Amniotic epithelial cell (primary cell): ENCODE measurements at regions not wholly inside any gene's neighbourhood (a gene's known extent, or its start where the extent isn't known, plus 50 kb on each side); places are given as distances from the start of the nearest gene placed in this dataset.
"Not testable (repeated sequence)": the region's sequence is repeated elsewhere in the genome, so short reads cannot be mapped to it uniquely, and the experiment has no call there.

ENCODE experiments used
- DNase-seq: peaks from one replicate; pipeline ENCODE4 v3.0.0-alpha.2; 2010; ENCODE audit warnings: low read depth

DNA sequence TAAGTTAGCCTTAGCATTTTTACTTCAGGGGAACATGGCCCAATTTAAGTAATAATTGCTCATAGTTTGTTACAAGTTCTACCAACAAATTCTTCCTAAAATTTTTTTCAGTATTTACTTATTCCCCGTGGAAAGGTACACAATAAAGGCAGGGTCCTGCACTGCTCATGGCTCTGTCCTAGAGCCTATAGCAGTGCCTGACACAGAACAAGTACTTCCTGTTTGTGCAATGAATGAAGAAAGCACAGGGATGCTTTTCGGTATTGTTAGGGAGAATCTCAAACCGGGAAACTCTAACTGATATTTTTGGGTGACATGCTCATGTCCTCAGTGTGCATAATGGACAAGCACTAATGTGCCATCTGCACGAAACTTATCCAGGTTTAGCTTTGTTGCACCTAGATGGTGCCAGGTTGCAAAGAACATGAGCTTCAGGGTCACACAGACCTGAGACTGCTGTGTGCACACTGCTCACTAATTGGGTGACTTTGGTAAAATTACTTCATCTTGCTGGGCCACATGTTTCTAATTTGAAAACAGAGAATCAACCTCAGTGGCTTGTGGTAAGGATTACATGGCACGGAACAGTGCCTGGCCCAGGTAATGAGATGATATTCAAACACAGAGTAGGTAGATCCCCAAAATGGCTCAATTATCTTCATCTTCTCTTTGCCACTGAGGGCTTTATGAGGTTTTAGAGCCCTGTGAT is 175.8 kb upstream of the NPY2R start:
- DNase-seq, result no peak

DNA sequence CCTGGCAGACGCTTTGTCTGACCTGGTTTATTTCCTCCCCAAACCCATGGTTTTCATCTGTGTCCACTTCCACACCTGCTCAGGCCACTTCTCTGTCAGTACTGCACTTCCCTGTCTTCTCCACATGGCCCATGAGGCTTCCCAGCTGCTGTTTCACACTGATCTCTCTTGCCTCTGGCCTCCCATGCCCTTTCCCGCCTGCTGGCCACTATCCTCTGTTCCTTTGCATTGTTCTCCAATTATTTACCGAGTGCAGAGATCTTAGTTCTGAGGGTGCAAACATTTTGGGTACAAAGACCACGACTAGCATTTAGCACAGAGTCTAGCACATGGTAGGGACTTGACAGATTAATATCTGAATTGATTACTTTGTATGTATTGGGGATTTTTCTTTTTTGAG is 174.8 kb upstream of the NPY2R start:
- no peak for DNase-seq

DNA sequence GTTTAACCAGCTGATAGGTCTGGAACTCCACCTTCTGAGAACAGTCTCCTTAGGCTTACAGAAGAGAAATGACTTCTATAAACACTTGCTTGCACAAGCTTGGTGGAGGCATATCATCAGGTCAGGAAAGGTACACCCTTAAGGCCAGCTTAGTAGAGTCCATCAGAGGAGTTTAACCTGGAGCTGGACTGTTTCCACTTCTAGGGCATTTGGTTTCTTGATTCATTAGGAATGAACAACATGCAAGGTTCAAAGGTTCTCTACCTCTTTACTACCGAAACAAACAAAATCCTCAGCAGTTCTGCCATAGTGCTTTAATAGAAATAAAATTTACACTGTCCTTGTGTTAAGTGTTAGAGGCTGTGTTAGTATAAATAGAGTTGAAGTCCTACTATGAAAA is 171.4 kb upstream of the NPY2R start:
- no peak for DNase-seq

DNA sequence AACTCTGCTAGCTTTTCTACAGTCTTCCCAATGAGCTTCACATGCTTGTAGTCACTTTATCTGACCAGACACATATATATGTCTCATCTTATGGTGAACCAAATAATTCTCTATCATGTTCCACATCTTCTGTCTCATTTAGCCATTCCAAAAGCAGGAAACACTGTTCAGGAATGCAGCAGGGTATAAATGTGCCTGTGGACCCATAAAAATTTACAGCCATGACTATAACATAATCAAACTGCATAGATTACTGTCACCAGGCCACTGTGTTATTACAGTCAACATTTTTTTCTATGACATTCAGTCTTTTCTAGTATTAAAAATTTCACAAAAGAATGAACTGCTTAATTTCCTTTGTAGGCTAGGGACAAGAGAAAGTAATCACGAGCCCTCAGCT is 170.0 kb upstream of the NPY2R start:
- DNase-seq, result no peak

DNA sequence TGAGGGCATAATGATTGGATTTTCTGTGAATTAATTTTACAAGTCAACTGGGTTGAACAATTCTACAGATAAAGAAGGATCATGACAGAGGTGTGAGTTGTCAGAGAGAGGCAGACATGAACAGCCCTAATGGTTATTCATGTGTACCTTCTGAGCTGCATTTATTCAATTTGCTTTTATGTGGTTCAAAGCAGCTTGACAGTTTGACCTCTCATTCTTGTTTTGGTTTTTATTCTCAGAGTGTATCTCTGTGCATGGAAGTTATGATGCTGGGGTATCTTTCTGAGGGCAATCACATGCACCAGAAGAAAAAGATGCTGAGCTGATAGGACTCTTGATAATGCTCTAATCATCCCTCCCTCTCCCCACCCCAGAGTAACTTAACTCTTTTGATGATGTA is 169.3 kb upstream of the NPY2R start:
- DNase-seq, result no peak

DNA sequence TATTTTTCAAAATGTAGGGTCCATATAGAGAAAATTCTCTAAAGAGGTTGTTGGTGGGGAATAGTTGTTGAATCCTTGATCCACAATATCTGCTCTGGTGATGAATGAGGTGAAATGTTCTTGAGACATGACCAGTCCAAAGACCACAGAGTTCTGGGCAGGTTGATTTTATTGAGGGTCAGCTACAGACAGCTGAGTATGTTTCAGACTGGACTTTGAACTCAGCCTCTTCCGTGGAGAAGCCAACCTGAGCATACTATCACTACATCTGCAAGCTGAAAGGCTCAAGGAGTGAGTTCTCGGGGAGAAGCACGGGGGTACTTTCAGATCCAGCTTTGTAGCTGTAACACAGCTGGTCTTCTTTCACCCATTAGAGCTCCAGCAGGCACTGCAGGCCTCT is 168.4 kb upstream of the NPY2R start:
- DNase-seq, result no peak

DNA sequence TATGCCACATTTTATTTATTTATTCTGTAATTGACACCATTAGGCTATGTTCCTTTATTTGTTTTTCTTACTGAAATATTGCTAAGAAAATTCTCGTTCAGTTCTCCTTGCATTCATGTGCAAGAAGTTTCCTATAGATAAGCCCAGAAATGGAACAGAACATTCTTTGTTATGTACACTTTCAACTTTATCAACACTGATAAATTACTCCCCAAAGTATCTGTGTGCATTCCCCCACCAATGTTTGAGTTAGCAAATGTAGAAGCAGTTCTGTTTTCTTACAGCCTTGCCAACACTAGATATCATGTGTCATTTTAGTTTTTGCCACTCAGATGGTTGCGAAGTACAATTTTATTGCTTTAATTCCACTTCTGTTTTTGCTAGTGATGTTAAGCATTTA is 166.4 kb upstream of the NPY2R start:
- DNase-seq, result no peak

DNA sequence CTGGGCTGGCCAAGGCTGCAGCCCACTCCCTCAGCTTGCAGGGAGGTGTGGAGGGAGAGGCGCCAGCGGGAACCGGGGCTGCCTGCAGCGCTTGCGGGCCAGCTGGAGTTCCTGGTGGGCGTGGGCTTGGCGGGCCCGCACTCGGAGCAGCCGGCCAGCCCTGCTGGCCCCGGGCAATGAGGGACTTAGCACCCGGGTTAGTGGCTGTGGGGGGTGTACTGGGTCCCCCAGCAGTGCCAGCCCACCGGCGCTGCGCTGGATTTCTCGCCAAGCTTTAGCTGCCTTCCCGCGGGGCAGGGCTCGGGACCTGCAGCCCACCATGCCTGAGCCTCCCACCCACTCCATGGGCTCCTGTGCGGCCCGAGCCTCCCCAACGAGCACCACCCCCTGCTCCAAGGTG is 164.2 kb upstream of the NPY2R start:
- not testable (repeated sequence) for DNase-seq

DNA sequence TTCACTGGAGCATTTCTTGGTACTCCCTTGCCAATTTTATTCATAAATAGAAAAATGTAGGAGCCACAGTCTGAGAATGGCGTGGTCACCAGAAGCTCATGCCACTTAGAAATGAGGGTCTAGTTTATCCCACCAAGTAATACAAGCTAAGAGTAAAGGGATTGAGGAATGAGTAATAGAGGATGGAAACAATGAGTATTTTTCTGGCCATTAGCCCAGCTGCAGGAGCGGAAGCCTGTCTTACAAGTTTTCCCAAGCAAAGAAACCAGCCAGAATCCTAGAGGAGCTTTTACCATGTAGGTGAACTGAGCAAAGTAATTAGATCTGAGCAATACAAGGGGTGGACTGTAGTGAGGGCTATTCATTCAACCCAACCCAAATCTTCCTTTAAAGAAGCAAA is 160.7 kb upstream of the NPY2R start:
- peak; percentile 3 for DNase-seq

DNA sequence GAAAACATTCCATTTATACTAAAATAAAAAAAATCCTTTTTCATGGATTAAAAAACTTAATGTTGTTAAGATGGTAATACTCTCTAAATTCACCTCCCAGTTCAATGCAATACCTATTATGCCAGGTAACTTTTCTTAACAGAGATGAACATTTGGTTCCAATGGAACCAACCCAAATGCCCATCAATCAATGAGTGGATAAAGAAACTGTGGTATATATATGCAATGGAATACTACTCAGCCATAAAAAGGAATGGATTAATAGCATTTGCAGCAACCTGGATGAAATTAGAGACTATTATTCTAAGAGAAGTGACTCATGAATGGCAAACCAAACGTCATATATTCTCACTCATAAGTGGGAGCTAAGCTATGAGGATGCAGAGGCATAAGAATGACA is 154.4 kb upstream of the NPY2R start:
- DNase-seq, result not testable (repeated sequence)

DNA sequence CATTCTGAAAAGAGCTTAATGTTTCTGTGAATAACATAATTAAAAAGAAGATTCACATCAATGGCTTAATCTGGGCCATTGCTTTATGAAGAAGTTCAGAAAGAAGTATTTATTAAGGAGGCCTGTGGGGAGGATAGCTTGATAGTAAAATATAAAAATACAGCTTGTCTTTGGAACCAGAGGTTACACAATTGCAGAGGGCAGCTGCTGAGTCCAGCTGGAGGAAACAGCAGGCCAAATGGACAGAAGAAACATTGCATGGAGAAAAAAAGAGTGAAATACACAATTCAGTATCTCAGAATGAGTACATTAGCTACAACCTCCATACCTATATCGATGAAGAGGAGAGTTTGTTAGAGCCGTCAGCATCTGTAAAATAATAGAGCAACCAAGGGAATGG is 148.0 kb upstream of the NPY2R start:
- DNase-seq, result no peak

DNA sequence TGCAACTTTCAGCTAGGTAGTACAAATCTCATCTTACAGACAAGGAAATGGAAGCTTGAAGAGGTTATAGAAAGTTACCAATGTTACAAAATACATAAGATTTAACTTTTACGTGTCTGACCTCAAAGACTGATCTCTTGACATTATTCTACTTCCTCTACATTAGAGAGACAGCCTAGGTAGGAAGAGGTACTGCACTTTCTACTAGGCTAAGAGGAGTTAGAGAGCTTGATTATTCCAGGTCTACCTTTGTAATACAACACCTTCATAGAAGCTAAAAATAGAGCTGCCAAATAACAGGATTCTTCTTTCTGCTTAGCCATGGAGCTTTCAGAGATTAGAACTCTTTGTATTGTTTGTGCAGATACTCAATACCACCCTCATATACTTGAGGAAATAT is 147.6 kb upstream of the NPY2R start:
- no peak for DNase-seq

DNA sequence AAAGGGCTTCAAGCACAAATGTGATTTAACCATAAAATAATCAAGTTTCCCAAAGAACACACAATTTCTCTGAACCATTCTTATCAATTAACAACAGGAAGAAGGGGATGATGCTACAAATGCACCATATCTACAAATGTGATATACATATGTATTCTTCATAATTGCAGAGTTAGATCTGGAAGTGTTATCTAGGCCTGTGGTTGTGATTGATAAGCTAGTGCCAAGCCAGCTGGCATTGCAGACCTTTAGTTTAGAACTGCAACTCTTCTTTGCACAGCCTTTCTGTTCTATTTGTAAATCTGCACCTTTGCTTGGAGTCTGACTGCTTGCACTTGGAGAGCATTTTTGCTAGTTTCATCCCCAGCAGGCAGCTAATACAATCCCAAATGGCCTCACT is 145.5 kb upstream of the NPY2R start:
- DNase-seq, result peak; percentile 1

DNA sequence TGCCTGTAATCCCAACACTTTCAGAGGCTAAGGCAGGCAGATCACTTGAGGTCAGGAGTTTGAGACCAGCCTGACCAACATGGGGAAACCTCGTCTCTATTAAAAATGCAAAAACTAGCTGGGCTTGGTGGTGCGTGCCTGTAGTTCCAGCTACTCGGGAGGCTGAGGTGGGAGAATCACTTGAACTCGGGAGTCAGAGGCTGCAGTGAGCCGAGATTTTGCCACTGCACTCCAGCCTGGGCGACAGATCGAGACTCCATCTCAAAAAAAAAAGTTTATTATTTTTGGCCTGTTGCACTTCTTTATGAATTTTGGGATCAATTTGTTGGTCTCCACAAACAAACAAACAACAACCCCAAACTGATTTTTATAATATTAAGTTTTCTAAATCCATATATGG is 143.5 kb upstream of the NPY2R start:
- not testable (repeated sequence) for DNase-seq

DNA sequence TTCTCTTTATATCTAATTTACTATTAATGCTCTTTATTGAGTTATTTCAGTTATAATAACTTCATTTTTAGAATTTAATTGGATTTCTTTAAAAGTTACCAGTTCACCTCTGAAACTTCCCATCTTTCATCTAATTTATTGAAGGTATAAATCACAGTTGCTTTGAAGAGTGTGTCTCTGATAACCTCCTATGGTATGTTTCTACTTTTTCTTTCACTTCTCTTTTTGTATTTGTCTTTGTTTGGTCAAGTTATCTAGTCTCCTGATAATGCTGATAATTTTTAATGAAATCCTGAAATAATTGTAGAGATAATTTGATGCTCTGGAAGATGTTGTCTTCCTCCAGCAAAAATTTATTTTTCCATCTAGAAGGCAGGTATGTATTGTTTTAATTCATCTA is 141.6 kb upstream of the NPY2R start:
- DNase-seq, result no peak

DNA sequence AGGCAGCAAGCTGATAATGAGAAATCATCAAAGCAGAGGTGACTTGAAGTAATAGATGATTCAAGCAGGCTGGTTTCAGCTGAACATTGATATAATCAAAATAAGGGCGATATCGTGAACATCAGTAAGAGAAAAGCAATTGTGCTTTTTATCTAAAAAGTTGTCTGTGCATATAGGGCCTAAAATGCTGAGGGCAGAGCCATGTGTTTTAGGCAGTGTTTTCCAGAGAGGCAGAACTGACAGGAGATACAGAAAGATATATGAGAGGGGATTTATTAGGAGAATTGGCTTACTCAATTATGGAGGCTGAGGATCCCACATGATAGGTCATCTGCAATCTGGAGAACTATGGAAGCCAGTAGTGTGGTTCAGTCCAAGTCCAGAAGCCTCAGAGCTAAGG is 136.5 kb upstream of the NPY2R start:
- DNase-seq, result no peak

DNA sequence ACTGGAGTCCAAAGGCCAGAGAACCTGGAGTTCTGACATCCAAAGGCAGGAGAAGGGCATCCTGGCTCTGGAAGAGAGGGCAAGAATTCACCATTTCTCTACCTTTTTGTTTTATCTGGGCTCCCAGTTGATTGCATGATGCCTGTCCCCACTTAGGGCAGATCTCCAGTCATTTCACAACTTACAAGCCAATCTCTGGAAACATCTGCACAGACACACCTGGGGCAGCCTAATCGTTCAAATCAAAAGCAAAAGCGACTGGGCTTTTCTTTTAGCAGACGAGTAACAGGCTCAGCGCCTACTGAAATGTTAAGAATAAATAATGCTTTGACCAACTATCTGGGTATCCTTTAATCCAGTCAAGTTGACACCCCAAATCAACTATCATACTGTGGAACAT is 136.0 kb upstream of the NPY2R start:
- no peak for DNase-seq

DNA sequence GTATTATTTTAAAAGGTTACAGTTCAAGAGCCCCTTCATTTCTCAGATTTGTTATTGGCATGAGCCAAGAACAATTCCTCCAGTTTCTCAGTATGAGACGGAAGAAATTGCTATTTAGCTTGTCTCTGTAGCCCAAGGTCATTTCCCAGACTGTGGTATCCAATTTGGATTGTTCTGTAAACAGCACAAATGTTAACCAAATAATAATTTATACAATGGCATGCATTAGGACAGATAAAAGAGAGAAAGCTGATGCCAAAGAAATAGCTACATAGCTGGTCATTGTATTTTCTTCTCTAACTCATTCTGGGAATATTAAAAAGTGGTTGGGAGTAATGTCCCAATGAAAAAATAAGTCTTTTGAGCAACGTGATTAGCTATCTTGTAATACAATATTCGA is 134.6 kb upstream of the NPY2R start:
- no peak for DNase-seq

DNA sequence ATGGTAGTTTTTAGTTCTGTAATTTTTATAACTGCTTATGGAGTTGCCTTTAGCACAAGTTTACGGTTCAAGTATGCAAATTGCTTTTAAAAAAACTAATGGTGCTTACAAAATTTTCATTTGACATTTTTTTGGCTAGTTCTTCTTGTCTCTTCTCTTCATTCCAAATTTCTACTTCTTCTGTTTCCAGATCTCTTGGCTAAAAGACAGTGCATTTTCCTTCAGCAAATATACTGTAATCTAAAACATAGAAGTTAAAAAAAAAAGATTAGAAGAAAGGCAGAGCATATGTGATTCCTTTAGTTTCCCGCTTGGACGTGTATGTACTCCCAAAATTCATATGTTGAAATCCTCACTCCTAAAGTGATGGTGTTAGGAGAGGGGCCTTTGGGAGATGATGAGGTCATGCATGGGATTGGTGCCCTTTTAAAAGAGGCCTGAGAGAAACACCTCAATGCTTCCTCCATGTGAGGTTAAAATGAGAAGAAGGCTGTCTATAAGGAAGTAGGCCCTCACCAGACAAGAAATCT is 132.1 kb upstream of the NPY2R start:
- no peak for DNase-seq

DNA sequence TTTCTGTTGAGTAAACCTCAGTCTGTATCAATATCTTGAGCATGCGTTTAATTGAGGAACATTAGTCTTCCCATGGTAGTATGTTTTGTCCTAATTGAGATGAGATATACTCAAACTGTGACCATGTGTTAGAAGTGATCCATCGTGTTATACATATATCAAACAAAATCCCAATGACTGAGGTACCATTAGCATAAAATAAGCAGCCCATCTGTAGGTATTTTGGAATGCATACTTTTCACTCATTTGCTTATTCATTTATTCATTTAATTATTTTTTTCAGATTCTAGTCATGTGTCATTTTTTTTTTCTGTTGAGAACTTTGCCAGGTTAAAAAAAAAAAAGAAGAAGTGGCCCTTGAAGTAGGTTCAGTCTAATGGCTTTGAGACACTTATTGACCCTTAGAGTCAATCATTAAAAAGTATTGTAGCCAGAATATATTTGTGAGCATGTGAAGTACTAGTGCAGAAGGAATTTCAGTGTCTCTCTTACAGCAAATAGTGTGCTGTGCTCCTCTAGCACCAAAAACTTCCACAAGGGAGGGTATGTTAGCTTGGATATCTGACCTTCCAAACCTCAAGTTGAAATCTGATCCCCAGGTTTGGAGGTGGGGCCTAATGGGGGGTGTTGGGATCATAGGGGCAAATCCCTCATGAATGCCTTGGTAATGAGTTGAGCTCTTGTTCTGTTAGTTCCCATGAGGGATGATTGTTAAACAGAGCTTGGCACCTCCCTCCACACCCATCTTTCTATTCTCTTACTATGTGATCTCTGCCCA is 130.8 kb upstream of the NPY2R start:
- no peak for DNase-seq

DNA sequence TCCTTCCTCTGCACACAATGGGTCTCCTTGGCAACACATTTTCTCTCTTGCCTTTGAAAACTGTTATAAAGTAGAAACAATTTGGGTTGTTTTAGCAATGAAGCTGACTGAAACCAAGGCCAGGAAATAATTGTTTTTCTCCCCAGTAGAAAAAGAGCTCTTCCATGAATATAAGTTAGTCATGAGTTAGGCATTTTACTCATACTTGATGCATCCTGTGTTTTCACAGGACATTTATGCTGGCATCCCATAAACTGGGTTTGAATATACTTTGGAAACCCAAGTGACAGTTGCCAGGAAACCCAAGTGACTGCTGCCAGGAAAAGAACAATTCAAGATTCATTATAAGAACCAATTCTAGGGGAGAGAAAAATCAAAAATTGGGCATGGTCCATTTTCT is 128.6 kb upstream of the NPY2R start:
- DNase-seq, result no peak

DNA sequence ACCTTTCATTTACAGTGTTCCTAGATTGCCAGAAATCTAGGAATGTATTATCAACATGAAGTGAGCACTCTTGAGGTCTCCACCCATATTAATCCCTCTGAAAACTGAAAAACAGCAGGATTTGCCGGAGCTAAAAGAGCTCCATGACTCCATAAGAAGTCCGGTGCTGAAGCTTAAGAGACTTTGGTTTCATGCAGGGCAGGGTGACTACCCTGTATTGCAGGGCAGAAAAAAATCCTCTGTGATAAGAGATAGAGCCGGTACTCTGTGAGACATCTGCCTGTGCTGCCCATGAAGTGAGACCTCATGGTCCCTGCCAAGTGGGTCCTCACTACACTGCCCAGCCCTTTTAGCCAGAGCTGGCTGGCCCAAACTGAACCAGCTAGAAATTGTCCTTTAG is 127.2 kb upstream of the NPY2R start:
- no peak for DNase-seq

DNA sequence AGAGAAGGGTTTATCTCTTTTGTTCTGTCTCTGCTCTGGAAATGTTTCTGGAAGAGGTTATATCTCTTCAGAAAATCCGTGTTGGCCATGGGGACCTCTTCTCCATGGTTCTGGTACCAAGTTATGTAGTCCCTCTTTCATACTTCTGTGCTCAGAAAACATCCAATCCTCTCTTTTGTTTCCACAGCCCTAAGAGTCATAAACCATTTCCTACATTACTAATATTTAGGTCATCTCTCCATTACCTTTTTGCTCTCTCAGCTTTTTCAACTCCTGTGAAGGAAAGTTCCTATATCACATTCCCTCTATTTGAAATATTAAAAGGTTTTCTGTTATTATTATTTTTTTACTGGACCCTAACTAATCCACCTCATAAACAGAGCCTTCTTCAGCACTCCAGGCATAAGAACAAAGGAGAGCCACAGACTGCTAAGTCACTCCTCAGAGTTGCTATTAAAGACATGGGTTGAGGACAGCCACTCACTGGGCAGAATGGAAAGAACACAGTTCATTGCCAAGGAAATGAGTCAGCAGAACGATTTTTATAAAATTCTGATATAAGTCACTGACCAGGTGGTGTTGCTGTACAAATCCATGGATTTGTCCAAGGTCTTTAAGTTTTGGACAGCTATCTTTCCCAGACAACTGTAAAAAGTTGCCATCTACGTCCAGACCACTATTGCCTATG is 122.4 kb upstream of the NPY2R start:
- peak; percentile 5 for DNase-seq
